DND-41 (cell line): ENCODE measurements at regions not wholly inside any gene's neighbourhood (a gene's known extent, or its start where the extent isn't known, plus 50 kb on each side); places are given as distances from the start of the nearest gene placed in this dataset.

Experiments
- CTCF ChIP-seq: IDR thresholded peaks from 2 replicates; pipeline ENCODE4 v1.5.1; 2012; ENCODE audit warnings: borderline replicate concordance, low read length, moderate library complexity, mild to moderate bottlenecking; ENCODE audit not compliant: poor library complexity, severe bottlenecking; ENCODE audit errors: extremely low read depth
- EZH2 ChIP-seq: IDR thresholded peaks from 3 replicates; pipeline ENCODE4 v1.6.1; 2012; ENCODE audit warnings: borderline replicate concordance, low read depth, mild to moderate bottlenecking, moderate library complexity, low read length, inconsistent platforms; ENCODE audit not compliant: severe bottlenecking

- TF ChIP-seq CTCF (no peak), EZH2 (no peak)
Observed at GRCh38 chr12:17148706-17149105, 542.7 kb upstream of the LMO3 start.
